ENCODE measurements at regions not wholly inside any gene's neighbourhood (a gene's known extent, or its start where the extent isn't known, plus 50 kb on each side); places are given as distances from the start of the nearest gene placed in this dataset.

- TF ChIP-seq CTCF (conservative IDR thresholded peaks at IDR 0.05; ENCODE audit: low read depth, low read length) (no peak), EZH2 (IDR thresholded peaks at IDR 0.05; ENCODE audit: borderline replicate concordance, low read depth, low read length, poor library complexity, severe bottlenecking) (no peak)
Observed at GRCh38 chr6:9553002-9553401, 861.9 kb downstream of the TFAP2A start.

Data from A673 (cell line).